GM12875 (cell line): ENCODE measurements at regions not wholly inside any gene's neighbourhood (a gene's known extent, or its start where the extent isn't known, plus 50 kb on each side); places are given as distances from the start of the nearest gene placed in this dataset.
"Not testable (repeated sequence)": the region's sequence is repeated elsewhere in the genome, so short reads cannot be mapped to it uniquely, and the experiment has no call there.

Source experiments
- H3K4me3 ChIP-seq: one replicate; pipeline ENCODE4 v1.5.1; 2011; ENCODE audit warnings: low read depth, low read length, control low read depth
- TF ChIP-seq, protein P1 (sequence below): IDR thresholded peaks from 2 replicates; pipeline ENCODE4 v1.5.1; 2011; ENCODE audit warnings: low read depth, mild to moderate bottlenecking, control low read depth, inconsistent platforms, low read length, moderate library complexity, borderline replicate concordance; ENCODE audit not compliant: insufficient read depth

- TF ChIP-seq, protein P1, sequence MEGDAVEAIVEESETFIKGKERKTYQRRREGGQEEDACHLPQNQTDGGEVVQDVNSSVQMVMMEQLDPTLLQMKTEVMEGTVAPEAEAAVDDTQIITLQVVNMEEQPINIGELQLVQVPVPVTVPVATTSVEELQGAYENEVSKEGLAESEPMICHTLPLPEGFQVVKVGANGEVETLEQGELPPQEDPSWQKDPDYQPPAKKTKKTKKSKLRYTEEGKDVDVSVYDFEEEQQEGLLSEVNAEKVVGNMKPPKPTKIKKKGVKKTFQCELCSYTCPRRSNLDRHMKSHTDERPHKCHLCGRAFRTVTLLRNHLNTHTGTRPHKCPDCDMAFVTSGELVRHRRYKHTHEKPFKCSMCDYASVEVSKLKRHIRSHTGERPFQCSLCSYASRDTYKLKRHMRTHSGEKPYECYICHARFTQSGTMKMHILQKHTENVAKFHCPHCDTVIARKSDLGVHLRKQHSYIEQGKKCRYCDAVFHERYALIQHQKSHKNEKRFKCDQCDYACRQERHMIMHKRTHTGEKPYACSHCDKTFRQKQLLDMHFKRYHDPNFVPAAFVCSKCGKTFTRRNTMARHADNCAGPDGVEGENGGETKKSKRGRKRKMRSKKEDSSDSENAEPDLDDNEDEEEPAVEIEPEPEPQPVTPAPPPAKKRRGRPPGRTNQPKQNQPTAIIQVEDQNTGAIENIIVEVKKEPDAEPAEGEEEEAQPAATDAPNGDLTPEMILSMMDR, result no peak
- H3K4me3 ChIP-seq, result no peak overlapping the region
These were observed 499.4 kb upstream of the API5 start for GRCh38 chr11:42812361-42812760.

GRCh38 chr11:42812960-42813359, 498.8 kb upstream of the API5 start:
- TF ChIP-seq, protein P1, result no peak

DNA sequence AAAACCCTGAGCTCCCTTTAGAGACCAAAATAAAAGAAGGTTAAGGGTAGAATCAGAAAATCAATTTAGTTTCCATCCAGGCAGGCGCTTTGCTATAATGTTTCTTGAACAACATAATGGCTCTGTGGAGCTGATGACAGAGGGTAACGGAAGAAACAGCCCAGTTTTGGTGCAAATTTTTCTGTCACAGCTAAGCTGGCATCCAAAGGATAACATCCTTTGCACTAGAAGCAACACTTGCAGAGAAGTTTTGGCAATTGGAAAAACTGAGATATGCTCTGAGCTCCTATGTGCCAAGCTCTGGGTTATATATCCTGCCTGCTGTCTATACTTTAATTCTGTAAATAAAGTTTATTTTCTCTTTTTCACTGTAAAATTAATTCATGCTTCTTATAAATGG, 495.3 kb upstream of the API5 start:
- H3K4me3 ChIP-seq, result no peak overlapping the region
- TF ChIP-seq, protein P1, result no peak

More at GRCh38 chr11:42812960-42813359, 498.8 kb upstream of the API5 start:
- no peak overlapping the region for H3K4me3 ChIP-seq

GRCh38 chr11:42819126-42819525, 492.7 kb upstream of the API5 start:
- TF ChIP-seq, protein P1, result no peak
- H3K4me3 ChIP-seq, result no peak overlapping the region

- H3K4me3 ChIP-seq, result not testable (repeated sequence)
These were observed 489.6 kb upstream of the API5 start for GRCh38 chr11:42822188-42822587.

GRCh38 chr11:42823546-42823945, 488.2 kb upstream of the API5 start:
- no peak overlapping the region for H3K4me3 ChIP-seq
- TF ChIP-seq, protein P1, result no peak

DNA sequence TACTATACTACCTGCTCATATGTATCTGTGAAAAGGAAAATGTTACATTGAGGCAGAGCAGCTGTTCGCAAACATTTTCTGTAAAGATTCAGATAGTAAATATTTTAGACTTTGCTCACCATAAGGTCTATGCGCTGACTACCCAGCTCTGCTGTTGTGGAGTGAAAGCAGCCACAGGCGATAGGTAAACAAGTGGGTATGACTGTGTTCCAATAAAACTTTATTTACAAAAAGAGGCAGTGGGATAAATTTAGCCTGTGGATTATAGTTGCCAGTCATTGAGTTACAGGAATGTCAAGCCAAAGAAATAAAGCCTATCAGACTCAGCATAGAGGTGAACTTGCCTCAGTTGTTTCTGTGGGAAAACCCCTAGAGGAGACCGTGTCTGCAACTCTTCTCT, 487.7 kb upstream of the API5 start:
- TF ChIP-seq, protein P1, result no peak

GRCh38 chr11:42825598-42825997, 486.2 kb upstream of the API5 start:
- TF ChIP-seq, protein P1, result no peak
- H3K4me3 ChIP-seq, result no peak overlapping the region

More for the DNA sequence above, 487.7 kb upstream of the API5 start:
- H3K4me3 ChIP-seq, result no peak overlapping the region
